PC-3 (cell line): ENCODE measurements at regions not wholly inside any gene's neighbourhood (a gene's known extent, or its start where the extent isn't known, plus 50 kb on each side); places are given as distances from the start of the nearest gene placed in this dataset.

ENCODE experiments used
- EZH2 ChIP-seq: fragments of 300-600 bp; sonication (generic); IDR thresholded peaks from one replicate; pipeline ENCODE4 v1.6.1; 2017; ENCODE audit warnings: antibody characterized with exemption, mild to moderate bottlenecking, low read length; ENCODE audit not compliant: unreplicated experiment
- EZH2phosphoT487 ChIP-seq: fragments of 300-600 bp; sonication (generic); IDR thresholded peaks from 2 replicates; pipeline ENCODE4 v1.6.1; 2018; ENCODE audit warnings: mild to moderate bottlenecking, antibody characterized with exemption, low read length, borderline replicate concordance
- TF ChIP-seq, protein P1 (sequence below): fragments of 300-600 bp; sonication (generic); conservative IDR thresholded peaks from 2 replicates; pipeline ENCODE4 v1.5.1; 2017; ENCODE audit warnings: antibody characterized with exemption, low read depth, mild to moderate bottlenecking, low read length

GRCh38 chr6:50187351-50187921 is 137.7 kb upstream of the DEFB112 start:
- TF ChIP-seq, protein P1, sequence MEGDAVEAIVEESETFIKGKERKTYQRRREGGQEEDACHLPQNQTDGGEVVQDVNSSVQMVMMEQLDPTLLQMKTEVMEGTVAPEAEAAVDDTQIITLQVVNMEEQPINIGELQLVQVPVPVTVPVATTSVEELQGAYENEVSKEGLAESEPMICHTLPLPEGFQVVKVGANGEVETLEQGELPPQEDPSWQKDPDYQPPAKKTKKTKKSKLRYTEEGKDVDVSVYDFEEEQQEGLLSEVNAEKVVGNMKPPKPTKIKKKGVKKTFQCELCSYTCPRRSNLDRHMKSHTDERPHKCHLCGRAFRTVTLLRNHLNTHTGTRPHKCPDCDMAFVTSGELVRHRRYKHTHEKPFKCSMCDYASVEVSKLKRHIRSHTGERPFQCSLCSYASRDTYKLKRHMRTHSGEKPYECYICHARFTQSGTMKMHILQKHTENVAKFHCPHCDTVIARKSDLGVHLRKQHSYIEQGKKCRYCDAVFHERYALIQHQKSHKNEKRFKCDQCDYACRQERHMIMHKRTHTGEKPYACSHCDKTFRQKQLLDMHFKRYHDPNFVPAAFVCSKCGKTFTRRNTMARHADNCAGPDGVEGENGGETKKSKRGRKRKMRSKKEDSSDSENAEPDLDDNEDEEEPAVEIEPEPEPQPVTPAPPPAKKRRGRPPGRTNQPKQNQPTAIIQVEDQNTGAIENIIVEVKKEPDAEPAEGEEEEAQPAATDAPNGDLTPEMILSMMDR: no peak
- TF ChIP-seq EZH2phosphoT487: no peak
- TF ChIP-seq EZH2: no peak
